ENCODE measurements at regions not wholly inside any gene's neighbourhood (a gene's known extent, or its start where the extent isn't known, plus 50 kb on each side); places are given as distances from the start of the nearest gene placed in this dataset.

DNA sequence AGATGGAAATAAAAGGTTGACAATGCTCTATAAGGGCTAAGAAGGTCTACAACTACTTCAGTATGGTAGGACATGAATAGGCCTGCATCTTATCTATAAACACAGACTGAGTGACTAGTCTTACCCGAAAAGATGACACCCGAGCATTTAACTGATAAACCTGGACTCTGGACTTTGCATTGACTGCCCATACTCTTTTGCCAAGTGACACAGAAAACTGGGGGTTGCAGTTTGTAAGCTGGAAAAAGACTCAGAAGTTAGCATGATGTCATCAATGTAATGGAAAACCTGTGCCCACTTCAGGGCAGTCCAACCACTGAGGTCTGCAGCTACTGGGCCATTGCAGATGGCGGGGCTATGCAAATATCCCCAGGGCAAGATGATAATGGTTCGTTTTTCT lies 258.3 kb upstream of the NEGR1 start:
- no peak for DNase-seq (ENCODE audit: low read depth, low spot score)

DNA sequence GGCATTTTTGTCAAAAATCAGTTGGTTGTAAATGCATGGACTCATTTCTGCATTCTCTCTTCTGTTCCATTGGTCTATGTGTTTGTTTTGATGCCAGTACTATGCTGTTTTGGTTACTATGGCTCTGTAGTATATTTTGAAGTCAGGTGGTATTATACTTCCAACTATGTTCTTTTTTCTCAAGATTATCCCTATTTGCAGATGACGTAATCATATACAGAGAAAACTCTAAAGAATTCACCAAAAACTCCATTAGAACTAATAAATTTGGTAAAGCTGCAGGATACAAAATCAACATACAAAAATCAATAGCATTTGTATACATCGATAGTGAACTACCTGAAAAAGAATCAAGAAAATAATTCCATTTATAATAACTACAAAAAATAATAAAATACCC lies 253.1 kb upstream of the NEGR1 start:
- no peak for DNase-seq (ENCODE audit: low read depth, low spot score)

DNA sequence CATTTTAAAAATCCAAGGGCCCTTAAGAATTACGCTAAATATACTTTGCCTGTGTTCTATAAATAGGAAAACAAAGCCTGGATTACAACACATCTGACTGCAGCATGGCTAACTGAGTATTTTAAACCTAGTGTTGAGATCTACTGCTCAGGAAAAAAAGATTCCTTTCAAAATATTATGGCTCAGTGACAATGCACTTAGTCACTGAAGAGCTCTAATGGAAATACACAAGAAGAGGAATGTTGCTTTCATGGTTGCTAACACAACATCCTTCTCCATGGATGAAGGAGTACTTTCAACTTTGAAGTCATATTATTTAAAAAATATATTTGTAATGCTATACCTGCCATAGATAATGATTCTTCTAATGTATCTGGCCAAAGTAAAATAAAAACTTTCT lies 248.3 kb upstream of the NEGR1 start:
- DNase-seq (ENCODE audit: low read depth, low spot score): no peak

DNA sequence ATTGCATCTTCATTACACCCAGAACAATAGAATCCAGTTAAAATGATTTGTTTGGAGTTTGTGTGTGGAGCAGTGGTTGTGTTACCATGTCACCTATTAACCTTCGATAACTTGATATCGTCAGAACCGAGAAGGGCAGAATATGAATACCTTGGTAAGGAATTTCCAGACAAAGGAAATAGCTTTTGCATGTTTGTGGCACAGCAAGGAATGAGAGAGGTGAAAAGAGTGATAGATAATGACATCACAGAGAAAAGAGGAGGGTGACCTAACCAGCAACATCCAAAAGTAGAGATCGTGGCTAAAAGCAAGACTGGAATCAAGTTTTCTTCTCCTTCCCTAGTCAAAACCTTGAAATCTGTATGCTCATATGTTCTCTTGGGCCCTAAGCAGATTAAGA lies 244.6 kb upstream of the NEGR1 start:
- no peak for DNase-seq (ENCODE audit: low read depth, low spot score)

DNA sequence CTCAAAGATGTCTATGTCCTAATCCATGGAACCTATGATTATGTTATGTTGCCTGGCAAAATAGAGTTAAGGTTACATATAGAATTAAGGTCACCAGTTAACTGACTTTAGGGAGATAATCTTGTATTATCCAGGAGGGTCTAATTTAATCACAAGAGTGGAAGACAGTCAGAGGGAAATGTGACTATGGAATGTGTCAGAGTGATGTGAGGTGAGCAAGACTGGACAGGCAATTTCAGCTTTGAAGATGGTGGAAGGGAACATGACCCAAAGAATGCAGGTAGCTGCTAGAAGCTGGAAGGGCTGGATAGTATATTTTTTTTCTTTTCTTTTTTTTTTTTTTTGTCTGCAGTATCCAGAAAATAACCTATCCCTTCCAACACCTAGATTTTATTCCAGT lies 241.7 kb upstream of the NEGR1 start:
- DNase-seq (ENCODE audit: low read depth, low spot score): no peak

DNA sequence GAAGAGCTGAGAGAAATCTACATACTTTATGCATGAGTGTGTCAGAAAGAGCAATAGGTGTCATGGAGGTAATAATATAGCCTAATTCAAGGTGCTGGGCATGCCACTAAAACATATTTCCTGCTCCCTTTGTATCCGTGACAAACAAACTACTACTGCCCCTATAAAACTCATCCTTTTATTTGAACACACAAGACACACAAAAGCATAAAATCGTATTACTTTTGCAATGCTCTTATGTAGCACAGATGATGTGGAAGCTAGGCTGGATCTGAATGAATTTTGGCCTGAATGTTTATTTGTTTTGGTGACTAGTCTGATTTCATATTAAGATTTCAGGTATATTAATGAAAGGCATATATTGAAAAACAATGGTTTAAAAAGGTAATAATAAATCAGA lies 239.3 kb upstream of the NEGR1 start:
- DNase-seq (ENCODE audit: low read depth, low spot score): no peak

DNA sequence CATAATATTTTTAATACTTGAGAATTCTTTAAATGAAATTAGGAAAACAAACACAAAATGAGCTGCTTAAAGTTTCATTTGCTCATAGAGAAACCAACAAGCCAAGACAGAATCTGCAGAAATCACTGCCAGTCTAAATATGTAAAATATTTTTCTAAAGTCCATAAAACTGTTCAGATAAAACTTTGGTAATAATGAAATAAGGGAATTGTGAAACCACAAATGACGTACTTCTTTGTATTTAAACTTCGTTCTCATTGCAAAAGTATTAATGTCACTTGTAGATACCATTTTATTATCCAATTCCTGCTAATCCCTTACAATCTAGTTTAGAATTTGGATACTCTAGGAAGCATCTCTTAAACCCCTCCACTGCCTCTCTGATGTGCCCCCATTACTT lies 234.5 kb upstream of the NEGR1 start:
- no peak for DNase-seq (ENCODE audit: low read depth, low spot score)

DNA sequence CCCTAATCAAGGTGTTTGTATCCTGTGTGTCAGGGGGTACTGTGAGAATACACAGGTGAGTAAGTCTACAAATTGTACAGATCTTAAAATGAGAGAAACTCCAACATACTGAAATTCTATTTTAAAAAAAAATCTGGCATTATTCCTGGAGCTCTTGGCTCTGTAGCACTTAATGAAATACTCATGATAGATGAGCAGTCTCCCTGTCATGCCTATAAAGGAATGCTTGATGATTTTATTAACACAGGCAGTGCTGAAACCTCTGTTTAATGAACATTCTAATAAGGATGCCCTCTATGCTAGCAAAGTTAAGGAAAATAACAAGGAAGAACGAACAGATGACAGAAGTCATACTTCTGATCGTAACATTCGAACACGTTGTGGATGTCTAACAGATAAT lies 233.9 kb upstream of the NEGR1 start:
- DNase-seq (ENCODE audit: low read depth, low spot score): no peak

DNA sequence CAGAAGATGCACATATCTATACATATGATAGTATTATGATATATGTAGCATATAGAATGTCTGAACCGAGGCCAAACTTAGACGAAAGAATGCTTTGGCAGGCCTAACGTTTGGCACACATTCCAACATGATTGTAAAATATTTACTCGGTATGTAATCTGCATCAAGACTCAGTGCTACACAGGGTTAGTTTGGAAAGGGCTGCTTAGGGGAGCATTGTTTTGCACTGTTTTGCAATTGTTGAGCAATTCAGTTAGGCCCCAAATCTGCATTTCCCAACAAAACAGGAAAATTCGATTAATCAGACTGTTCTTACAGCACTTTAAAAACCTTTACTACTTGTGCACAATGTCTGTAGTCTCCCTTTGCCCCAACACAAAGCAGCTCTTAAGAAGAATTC lies 216.0 kb upstream of the NEGR1 start:
- no peak for DNase-seq (ENCODE audit: low read depth, low spot score)

DNA sequence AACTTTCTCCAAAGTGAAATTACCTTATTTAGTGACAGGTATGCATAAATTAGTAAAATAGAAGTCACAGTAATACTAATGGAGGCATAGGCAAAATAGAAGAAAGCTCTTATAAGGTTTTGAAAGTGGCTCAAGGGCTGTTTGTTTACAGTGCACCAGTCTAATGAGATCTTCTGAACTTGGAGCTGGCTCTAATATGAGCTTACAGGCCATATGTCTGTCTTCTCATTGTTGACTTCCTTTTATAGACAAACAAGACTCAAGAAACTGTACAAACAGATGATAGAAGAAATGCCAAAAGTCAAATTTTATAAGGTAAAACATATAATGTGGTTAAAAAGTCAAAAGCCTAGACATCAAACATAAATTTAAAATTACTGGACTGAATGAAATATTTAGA lies 207.5 kb upstream of the NEGR1 start:
- DNase-seq (ENCODE audit: low read depth, low spot score): no peak

DNA sequence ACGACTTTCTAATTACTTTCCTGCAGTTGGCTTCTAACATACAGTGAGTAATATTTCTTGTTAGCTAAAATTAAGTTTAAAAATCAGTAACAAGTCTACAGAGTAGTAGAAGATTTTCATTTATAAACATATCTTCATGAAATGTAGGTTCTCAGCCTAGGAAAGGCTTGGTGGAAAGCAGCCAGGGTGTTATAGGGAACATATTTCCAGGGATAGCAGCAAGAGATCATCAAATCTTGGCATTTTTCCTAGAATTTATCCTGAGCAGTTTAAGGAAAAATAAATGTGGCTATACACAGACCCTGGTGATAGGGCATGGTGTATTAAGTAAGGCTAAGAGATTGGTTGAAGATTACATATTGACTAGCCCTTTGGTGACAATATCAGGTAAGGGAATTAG lies 203.5 kb upstream of the NEGR1 start:
- peak; percentile 15 for DNase-seq (ENCODE audit: low read depth, low spot score)

DNA sequence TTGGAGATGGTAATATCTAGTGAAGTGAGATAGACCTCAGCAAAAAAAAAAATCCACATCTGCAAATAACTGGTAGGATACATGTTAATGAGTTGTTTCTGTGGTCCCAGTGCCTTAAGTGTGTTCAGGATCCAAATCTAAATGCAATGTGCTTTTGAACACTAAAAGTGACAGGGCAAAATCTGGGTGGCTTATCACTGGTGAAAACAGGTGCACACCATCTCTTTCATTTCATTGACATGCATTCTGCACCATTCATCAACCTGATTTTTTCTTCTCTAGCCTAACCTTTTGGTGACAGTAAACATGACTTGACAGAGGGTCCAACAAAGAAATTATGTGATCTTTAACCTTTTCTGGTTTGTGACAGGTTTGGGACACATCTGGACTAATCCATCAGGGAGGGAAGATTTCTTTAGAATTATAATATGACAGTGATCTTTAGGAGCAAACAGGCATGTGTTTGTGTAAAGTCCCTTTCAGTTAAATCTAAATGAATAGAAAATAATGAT lies 201.6 kb upstream of the NEGR1 start:
- no peak for DNase-seq (ENCODE audit: low read depth, low spot score)

DNA sequence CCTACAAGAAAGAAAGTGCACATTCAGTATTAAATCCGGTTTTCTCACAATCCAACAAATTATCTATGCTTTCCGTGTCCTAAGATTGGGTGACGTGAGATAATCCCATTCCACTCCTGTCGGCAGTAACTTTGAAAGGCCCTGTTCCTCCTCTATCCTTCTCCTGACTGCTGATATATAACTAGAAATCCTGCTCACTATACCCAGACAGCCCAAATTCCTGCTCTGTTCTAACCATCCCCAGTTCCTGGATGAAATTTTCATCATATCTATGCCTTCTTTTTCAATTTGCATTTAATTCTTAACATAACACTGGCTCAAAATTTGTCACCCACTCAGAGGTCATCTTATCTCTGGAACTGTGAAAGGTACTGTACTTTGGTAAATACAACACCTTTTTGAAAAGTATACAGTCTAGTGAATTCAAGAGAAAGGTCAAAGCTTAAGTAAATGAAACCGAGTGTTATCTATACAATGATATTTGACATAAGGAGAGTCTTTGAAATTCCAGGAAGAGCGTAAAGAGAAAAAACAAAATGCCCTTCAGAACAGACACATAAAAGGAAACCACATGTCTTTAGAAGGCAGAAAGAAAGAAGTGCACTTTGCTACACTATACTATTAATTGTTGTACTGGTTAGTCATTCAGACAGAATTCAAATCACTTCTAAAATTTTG lies 200.5 kb upstream of the NEGR1 start:
- no peak for DNase-seq (ENCODE audit: low read depth, low spot score)

DNA sequence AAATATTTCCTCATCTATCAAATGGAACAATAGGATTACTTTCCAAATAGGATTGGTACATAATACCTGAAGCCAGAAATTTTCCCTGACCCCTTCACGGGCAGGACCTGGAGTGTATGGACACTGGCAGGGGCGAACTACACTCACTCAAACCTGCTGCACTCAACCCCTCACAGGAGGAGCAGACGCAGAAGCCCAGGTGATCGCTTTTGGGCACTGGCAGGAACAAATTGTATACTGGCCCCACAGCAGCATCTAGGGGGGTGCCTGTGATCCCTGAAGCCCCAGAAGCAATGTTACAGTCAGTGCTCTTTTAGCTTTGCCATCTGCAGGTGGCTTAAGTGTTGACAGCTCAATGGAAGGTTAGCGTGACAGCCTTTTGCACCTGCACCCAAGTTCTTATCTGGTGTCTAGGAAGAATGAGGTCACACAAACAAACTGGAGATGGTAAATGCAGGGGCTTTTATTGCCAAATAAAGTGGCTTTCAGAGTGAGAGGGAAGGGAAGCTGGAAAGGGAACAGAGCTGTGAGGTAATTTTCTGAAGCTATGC lies 199.2 kb upstream of the NEGR1 start:
- no peak for DNase-seq (ENCODE audit: low read depth, low spot score)

DNA sequence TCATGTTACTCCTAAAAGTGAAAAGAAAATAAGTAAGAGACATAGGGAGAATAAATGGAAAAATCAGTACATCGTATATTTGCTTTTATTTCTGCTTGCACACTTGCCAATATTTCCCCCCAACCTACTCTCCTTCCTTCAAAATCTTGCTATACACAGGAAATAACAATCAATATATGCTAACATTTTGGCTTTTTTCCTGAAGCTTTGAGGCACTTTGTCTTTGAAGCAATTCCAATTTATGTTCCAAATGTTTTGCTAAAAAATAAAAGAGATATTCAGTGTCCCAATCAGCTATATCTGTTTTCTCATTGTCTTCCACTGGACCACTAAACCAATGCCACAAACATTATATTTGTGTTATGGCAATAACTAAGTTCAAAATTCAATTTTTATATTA lies 184.0 kb upstream of the NEGR1 start:
- DNase-seq (ENCODE audit: low read depth, low spot score): no peak

DNA sequence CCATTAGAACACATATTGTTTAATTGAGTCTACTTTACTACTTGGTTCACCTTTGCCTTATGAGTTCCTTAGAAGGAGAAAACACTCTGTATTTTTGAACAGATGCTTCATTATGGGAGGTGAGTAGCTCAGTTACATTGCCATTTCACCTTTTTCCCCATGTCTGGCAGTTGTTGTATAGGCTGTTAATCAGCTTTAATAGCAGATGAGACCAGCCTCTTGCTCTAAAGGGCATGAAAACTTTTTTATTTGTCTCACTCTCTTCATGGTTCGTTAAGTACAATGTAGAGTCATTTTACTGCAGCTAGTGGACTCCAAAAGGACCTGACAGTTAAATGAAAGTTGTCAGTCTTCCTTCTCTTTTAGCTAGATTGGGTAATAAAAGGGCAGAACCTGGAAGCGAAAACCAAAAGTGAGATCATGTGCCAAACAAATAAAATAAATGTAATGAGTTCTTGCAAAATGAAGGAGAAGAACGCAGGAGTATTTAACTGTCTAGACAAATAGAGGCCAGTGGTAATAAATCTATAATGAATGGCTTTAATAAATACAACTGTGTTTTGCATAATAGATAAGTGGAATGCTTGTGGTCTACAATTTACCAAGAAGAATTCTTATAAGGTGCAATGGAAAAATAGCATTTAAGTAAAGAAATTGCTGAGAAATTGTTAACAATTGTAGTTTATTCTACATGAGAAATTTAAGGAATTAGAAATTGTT lies 180.0 kb upstream of the NEGR1 start:
- no peak for DNase-seq (ENCODE audit: low read depth, low spot score)

DNA sequence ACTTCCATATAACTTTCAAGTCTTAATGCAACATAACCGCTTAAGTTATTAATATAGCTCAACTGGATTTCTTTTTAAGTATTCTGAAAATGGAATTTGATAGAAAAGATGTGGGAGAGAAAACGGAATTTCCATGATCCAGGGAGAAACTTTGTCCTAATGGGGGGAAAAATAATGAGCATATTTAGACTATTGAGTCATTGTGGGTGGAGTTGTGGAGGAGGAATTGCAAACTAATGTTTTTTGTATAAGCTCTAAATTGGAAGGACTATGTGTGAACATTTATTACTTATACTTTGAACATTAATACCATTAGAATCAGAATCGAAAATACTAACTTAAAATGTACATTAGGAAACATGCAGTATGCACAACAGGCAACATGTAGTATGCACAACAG lies 159.9 kb upstream of the NEGR1 start:
- no peak for DNase-seq (ENCODE audit: low read depth, low spot score)

DNA sequence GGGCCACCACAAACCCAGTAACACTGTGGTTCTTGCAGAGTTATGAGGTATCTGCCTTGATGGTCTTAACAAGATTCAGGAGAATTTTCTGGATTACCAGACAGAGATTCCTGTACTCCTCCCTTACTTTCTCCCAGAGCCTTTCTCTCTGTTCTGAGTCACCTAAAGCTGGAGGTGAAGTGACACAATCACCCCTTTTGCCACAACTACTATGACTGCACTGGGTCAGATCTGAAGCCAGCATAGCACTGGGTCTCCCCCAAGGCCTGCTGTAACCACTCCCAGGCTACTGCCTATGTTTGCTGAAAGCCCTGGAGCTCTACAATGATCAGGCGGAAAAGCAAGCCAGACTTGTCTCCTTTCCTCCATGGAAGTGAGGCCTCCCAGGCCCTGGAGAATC lies 156.7 kb upstream of the NEGR1 start:
- no peak for DNase-seq (ENCODE audit: low read depth, low spot score)

DNA sequence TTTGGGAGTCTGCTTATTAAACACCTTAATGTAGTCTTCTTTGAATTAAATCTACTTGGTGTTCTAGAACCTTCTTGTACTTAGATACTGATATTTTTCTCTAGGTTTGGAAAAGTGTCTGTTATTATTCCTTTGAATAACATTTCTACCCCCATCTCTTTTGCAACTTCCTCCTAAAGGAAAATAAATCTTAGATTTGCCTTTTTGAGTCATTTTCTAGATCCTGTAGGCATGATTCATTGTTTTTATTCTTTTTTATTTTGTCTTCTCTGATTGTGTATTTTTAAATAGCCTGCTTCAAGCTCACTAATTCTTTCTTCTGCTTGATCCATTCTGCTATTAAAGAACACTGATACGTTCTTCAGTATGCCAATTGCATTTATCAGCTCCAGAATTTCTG lies 155.9 kb upstream of the NEGR1 start:
- DNase-seq (ENCODE audit: low read depth, low spot score): peak; percentile 3

DNA sequence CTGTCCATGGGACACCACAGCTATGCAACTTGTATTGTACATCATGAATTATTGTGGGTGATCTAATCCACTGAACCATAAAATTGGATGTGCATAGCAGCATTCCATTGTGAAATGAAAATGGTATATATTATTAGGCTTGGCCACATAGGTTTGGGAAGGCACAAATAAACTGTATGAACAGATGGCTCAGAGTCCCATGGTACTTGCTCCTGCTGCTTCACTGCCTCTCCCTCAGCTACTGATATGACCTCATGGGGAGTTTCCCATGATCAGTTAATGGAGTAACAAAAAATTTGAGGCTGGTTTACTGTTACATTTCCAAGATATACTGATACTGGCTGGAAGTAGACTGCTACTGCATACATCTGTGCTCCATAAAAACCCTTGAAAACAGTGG lies 152.7 kb upstream of the NEGR1 start:
- no peak for DNase-seq (ENCODE audit: low read depth, low spot score)

DNA sequence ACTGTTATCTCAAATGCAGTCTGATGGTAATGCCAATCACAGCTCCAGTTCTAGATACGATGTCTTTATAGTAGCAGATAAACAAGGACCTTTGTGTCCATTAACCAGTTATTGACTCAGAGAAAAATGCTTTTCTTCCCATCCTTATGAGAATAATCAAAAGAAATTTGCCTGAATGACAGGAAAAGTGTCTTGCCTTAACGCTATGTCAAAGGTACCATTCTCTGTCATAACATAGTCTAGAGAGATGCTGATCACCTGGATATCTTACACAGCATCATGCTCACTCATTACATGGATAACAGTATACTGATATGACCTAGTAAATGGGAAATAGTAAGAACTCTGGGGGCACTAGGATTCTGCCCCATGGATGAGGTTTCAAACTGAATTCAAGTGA lies 151.7 kb upstream of the NEGR1 start:
- no peak for DNase-seq (ENCODE audit: low read depth, low spot score)

DNA sequence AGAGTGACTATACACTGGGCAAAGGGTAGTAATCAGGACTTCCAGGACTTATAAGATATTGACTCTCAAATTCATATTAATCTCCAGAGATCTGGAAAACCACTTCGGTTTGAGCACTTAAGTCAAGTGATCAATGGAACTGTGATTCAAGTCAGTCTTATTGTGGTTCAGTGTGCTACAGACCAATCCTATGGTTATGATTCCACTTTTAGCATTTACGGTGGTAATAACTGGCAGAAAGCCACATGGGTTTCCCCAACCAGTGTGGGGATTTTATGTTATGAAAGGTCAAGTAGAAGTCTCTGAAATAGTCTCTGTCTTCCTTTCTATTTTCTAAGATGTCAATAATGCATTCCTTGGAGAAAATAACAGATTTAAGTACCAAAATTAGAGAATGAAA lies 151.3 kb upstream of the NEGR1 start:
- DNase-seq (ENCODE audit: low read depth, low spot score): no peak

DNA sequence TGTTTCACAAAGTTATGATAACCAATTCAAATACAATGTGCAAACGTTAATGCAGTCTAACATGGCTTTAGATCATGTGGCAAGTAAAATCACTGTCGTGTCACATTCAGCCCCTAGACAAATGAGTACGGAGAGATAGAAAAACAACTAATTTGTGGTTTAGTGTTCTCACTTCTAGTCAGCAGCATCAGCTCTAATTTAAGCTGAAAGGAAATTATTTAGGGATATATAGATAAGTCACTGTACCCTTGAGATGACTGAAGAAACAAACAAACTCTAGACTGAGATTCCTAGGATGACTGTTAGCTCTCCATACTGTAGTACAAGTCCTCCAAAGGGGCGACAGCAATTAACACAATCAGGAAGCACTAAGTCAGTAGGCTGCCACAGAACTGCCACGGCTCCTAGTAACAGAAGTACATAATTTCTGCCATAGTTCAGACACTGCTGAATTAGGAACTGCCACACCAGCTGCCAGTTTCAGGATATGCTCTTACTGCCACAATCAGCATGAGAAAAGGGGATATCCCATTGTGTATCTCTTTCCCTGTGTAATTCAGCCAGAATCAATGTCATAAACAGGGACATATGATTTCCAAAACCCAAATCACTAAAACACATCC lies 150.4 kb upstream of the NEGR1 start:
- no peak for DNase-seq (ENCODE audit: low read depth, low spot score)

Data from smooth muscle cell of the brain vasculature (primary cell).